ENCODE measurements at regions not wholly inside any gene's neighbourhood (a gene's known extent, or its start where the extent isn't known, plus 50 kb on each side); places are given as distances from the start of the nearest gene placed in this dataset.
"Not testable (repeated sequence)": the region's sequence is repeated elsewhere in the genome, so short reads cannot be mapped to it uniquely, and the experiment has no call there.

GRCh38 chr1:83272484-83272883, 726.4 kb downstream of the TTLL7 start:
- H3K4me1 ChIP-seq; H3K27ac ChIP-seq; H3K4me3 ChIP-seq; DNase-seq; H3K27me3 ChIP-seq; intact Hi-C loops (cut with DNase I; ENCODE audit: low total_unique reads); H3K36me3 ChIP-seq; H3K9me3 ChIP-seq: not testable (repeated sequence)

GRCh38 chr1:83271834-83272233, 727.1 kb downstream of the TTLL7 start:
- H3K4me3 ChIP-seq; H3K4me1 ChIP-seq; H3K27ac ChIP-seq; H3K36me3 ChIP-seq; H3K27me3 ChIP-seq; intact Hi-C loops (cut with DNase I; ENCODE audit: low total_unique reads); DNase-seq; H3K9me3 ChIP-seq: not testable (repeated sequence)

GRCh38 chr1:83270801-83271200, 728.1 kb downstream of the TTLL7 start:
- DNase-seq; H3K4me3 ChIP-seq; intact Hi-C loops (cut with DNase I; ENCODE audit: low total_unique reads); H3K4me1 ChIP-seq; H3K9me3 ChIP-seq; H3K27ac ChIP-seq; H3K36me3 ChIP-seq; H3K27me3 ChIP-seq: not testable (repeated sequence)

- H3K9me3 ChIP-seq; H3K36me3 ChIP-seq; H3K4me3 ChIP-seq; DNase-seq; intact Hi-C loops (cut with DNase I; ENCODE audit: low total_unique reads); H3K27me3 ChIP-seq; H3K27ac ChIP-seq; H3K4me1 ChIP-seq: not testable (repeated sequence)
Measured at GRCh38 chr1:83263808-83264207, 735.1 kb downstream of the TTLL7 start.

- DNase-seq; H3K4me1 ChIP-seq; intact Hi-C loops (cut with DNase I; ENCODE audit: low total_unique reads): not testable (repeated sequence)
Measured at GRCh38 chr1:83251687-83252086, 747.2 kb downstream of the TTLL7 start.

GRCh38 chr1:83246780-83247179, 752.2 kb downstream of the TTLL7 start:
- H3K4me1 ChIP-seq; H3K27me3 ChIP-seq; H3K36me3 ChIP-seq; DNase-seq; intact Hi-C loops (cut with DNase I; ENCODE audit: low total_unique reads); H3K27ac ChIP-seq; H3K9me3 ChIP-seq; H3K4me3 ChIP-seq: not testable (repeated sequence)

More at GRCh38 chr1:83251687-83252086, 747.2 kb downstream of the TTLL7 start:
- not testable (repeated sequence) for H3K27ac ChIP-seq, H3K4me3 ChIP-seq, H3K27me3 ChIP-seq, H3K9me3 ChIP-seq, H3K36me3 ChIP-seq

- H3K4me3 ChIP-seq; H3K36me3 ChIP-seq; H3K4me1 ChIP-seq; H3K27me3 ChIP-seq; H3K27ac ChIP-seq; DNase-seq; H3K9me3 ChIP-seq; intact Hi-C loops (cut with DNase I; ENCODE audit: low total_unique reads): not testable (repeated sequence)
Measured at GRCh38 chr1:83244832-83245231, 754.1 kb downstream of the TTLL7 start.

GRCh38 chr1:83239568-83239967, 759.4 kb downstream of the TTLL7 start:
- H3K9me3 ChIP-seq; H3K27me3 ChIP-seq; H3K4me1 ChIP-seq; H3K36me3 ChIP-seq; H3K4me3 ChIP-seq; intact Hi-C loops (cut with DNase I; ENCODE audit: low total_unique reads); DNase-seq; H3K27ac ChIP-seq: not testable (repeated sequence)

- H3K36me3 ChIP-seq; H3K9me3 ChIP-seq; H3K27me3 ChIP-seq; DNase-seq; H3K4me1 ChIP-seq; intact Hi-C loops (cut with DNase I; ENCODE audit: low total_unique reads); H3K4me3 ChIP-seq; H3K27ac ChIP-seq: not testable (repeated sequence)
Measured at GRCh38 chr1:83238654-83239053, 760.3 kb downstream of the TTLL7 start.

GRCh38 chr1:83219788-83220187, 779.1 kb downstream of the TTLL7 start:
- H3K9me3 ChIP-seq; H3K4me3 ChIP-seq; H3K4me1 ChIP-seq; H3K36me3 ChIP-seq; DNase-seq; intact Hi-C loops (cut with DNase I; ENCODE audit: low total_unique reads); H3K27me3 ChIP-seq; H3K27ac ChIP-seq: not testable (repeated sequence)

- H3K9me3 ChIP-seq, H3K4me3 ChIP-seq: not testable (repeated sequence)
Measured at GRCh38 chr1:83218036-83218716, 780.8 kb downstream of the TTLL7 start.

GRCh38 chr1:83214317-83214716, 784.6 kb downstream of the TTLL7 start:
- H3K9me3 ChIP-seq; DNase-seq; intact Hi-C loops (cut with DNase I; ENCODE audit: low total_unique reads); H3K4me3 ChIP-seq; H3K27me3 ChIP-seq; H3K4me1 ChIP-seq; H3K36me3 ChIP-seq; H3K27ac ChIP-seq: not testable (repeated sequence)

More at GRCh38 chr1:83218036-83218716, 780.8 kb downstream of the TTLL7 start:
- H3K36me3 ChIP-seq; H3K27me3 ChIP-seq; intact Hi-C loops (cut with DNase I; ENCODE audit: low total_unique reads); H3K27ac ChIP-seq; H3K4me1 ChIP-seq; DNase-seq: not testable (repeated sequence)

- H3K9me3 ChIP-seq; intact Hi-C loops (cut with DNase I; ENCODE audit: low total_unique reads); H3K36me3 ChIP-seq: not testable (repeated sequence)
Measured at GRCh38 chr1:83213648-83214047, 785.3 kb downstream of the TTLL7 start.

GRCh38 chr1:83212033-83212432, 786.9 kb downstream of the TTLL7 start:
- H3K36me3 ChIP-seq; DNase-seq; H3K4me1 ChIP-seq; H3K27me3 ChIP-seq; H3K4me3 ChIP-seq; H3K9me3 ChIP-seq; H3K27ac ChIP-seq; intact Hi-C loops (cut with DNase I; ENCODE audit: low total_unique reads): not testable (repeated sequence)

More at GRCh38 chr1:83213648-83214047, 785.3 kb downstream of the TTLL7 start:
- H3K4me3 ChIP-seq, DNase-seq, H3K27ac ChIP-seq, H3K4me1 ChIP-seq, H3K27me3 ChIP-seq: not testable (repeated sequence)

Data from uterus (tissue), 3 donors.